Mesendoderm (in vitro differentiated cells): ENCODE measurements at regions not wholly inside any gene's neighbourhood (a gene's known extent, or its start where the extent isn't known, plus 50 kb on each side); places are given as distances from the start of the nearest gene placed in this dataset.

ENCODE experiments used
- DNase-seq: peaks from one replicate; pipeline ENCODE4 v3.0.0; 2013
- H2AK5ac ChIP-seq: 2 replicates; pipeline ENCODE4 v1.6.1; 2013; ENCODE audit warnings: low read length, inconsistent platforms
- H2BK120ac ChIP-seq: 2 replicates; pipeline ENCODE4 v1.6.1; 2013; ENCODE audit warnings: low read depth, mild to moderate bottlenecking, low read length, moderate library complexity, mixed read lengths
- H2BK15ac ChIP-seq: replicated peaks from 2 replicates; pipeline ENCODE4 v1.6.1; 2013; ENCODE audit warnings: low read depth, mild to moderate bottlenecking, moderate library complexity
- H2BK5ac ChIP-seq: 2 replicates; pipeline ENCODE4 v1.6.1; 2013; ENCODE audit warnings: low read length, inconsistent platforms
- H3K18ac ChIP-seq: 2 replicates; pipeline ENCODE4 v1.6.1; 2013; ENCODE audit warnings: mild to moderate bottlenecking, low read length, mixed read lengths
- H3K23ac ChIP-seq: one replicate; pipeline ENCODE4 v1.6.1; 2013; ENCODE audit warnings: low read length
- H3K27ac ChIP-seq: 2 replicates; pipeline ENCODE4 v1.5.1; 2013; ENCODE audit warnings: low read depth, mild to moderate bottlenecking, inconsistent platforms, low read length, moderate library complexity
- H3K27me3 ChIP-seq: 2 replicates; pipeline ENCODE4 v1.6.1; 2013; ENCODE audit warnings: low read length, control low read depth, mild to moderate bottlenecking, inconsistent platforms; ENCODE audit not compliant: insufficient read depth, poor library complexity
- H3K36me3 ChIP-seq: 2 replicates; pipeline ENCODE4 v1.6.1; 2013; ENCODE audit warnings: low read length, inconsistent platforms; ENCODE audit not compliant: control insufficient read depth, insufficient read depth
- H3K4ac ChIP-seq: one replicate; pipeline ENCODE4 v1.6.1; 2013; ENCODE audit warnings: low read depth, mild to moderate bottlenecking, low read length, moderate library complexity
- H3K4me1 ChIP-seq: 2 replicates; pipeline ENCODE4 v1.6.1; 2013; ENCODE audit warnings: low read depth, low read length, inconsistent platforms; ENCODE audit not compliant: control insufficient read depth
- H3K4me2 ChIP-seq: 2 replicates; pipeline ENCODE4 v1.6.1; 2013; ENCODE audit warnings: low read length
- H3K4me3 ChIP-seq: 2 replicates; pipeline ENCODE4 v1.5.1; 2013; ENCODE audit warnings: mild to moderate bottlenecking, low read length
- H3K56ac ChIP-seq: one replicate; pipeline ENCODE4 v1.6.1; 2013; ENCODE audit warnings: low read length
- H3K79me1 ChIP-seq: 2 replicates; pipeline ENCODE4 v1.6.1; 2013; ENCODE audit warnings: low read length, inconsistent platforms
- H3K79me2 ChIP-seq: 2 replicates; pipeline ENCODE4 v1.6.1; 2013; ENCODE audit warnings: mild to moderate bottlenecking, low read length; ENCODE audit not compliant: control insufficient read depth, insufficient read depth
- H3K9ac ChIP-seq: 2 replicates; pipeline ENCODE4 v1.6.1; 2013; ENCODE audit warnings: low read length, inconsistent platforms
- H4K5ac ChIP-seq: one replicate; pipeline ENCODE4 v1.6.1; 2013; ENCODE audit warnings: low read length
- H4K8ac ChIP-seq: one replicate; pipeline ENCODE4 v1.6.1; 2013; ENCODE audit warnings: low read depth, mild to moderate bottlenecking, control low read depth, low read length, moderate library complexity
- WGBS: extraction: QIAGEN DNeasy Blood & Tissue Kit; methylation state at CpG from one replicate; pipeline ENCODE4 v1.1.7; 2013; ENCODE audit warnings: low lambda C conversion rate, missing lambda C conversion rate; ENCODE audit not compliant: insufficient coverage; ENCODE audit errors: extremely low coverage; 5-methylcytosine and 5-hydroxymethylcytosine counted together

DNA sequence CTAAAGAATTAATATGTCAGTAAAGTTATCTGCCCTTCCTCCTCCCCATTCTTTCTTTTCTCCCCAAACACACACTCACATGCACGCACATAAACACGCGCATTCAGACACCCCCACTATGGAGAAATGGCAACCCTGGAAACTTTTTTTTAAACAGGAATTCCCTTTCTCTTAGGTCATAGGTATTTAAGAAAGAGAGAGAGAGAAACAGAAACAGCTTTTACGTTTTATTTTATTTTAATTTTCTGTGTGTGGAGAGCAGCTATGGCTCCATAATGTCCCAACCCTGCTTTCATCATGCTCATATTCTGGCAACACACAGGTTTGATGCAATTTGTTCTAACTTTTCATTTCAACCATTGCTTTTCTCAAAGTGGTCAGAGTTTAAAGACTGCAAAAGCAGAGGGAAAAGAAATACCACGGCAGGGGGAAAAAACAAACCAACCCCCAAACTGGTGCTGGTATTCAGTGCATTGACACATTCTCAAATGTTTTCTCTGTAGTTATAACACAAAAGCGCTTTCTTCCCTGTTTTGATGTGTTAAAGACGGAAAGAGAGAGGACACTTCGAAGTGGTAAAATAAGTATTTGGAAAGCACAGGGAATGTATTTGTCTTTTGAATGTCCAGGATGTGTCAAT is 126.0 kb upstream of the TMEM161B start:
- no CpG with 5 or more reads among the region's 8 CpGs for WGBS
- no peaks in the 10 kb centered on the region for H3K79me2 ChIP-seq
- peak overlapping the region; percentile 60 for H3K18ac ChIP-seq
- no peak overlapping the region for H3K9ac ChIP-seq
- no peak overlapping the region for H3K4me2 ChIP-seq
- H3K27me3 ChIP-seq: peaks cover 2% of the 10 kb centered on the region
- H3K79me1 ChIP-seq: no peaks in the 10 kb centered on the region
- H4K5ac ChIP-seq: no peak overlapping the region
- H3K27ac ChIP-seq: no peak overlapping the region
- H2BK120ac ChIP-seq: peak overlapping the region; percentile 12
- H2AK5ac ChIP-seq: no peak overlapping the region
- H3K36me3 ChIP-seq: no peaks in the 10 kb centered on the region
- H3K4me3 ChIP-seq: no peak overlapping the region
- DNase-seq: peak; percentile 47
- no peak overlapping the region for H4K8ac ChIP-seq
- H2BK5ac ChIP-seq: no peak overlapping the region
- no peak overlapping the region for H3K23ac ChIP-seq
- H2BK15ac ChIP-seq: no peak overlapping the region
- no peak overlapping the region for H3K4ac ChIP-seq
- H3K56ac ChIP-seq: no peak overlapping the region
- peaks cover 33% of the 10 kb centered on the region for H3K4me1 ChIP-seq

- no peak overlapping the region for H3K4me3 ChIP-seq
- peaks cover 2% of the 10 kb centered on the region for H3K27me3 ChIP-seq
- no peak overlapping the region for H3K27ac ChIP-seq
Observed at GRCh38 chr5:88393716-88394535, 125.3 kb upstream of the TMEM161B start.

GRCh38 chr5:88393042-88393441 is 124.4 kb upstream of the TMEM161B start:
- no peak overlapping the region for H3K18ac ChIP-seq
- no CpG with 5 or more reads among the region's 2 CpGs for WGBS
- no peak overlapping the region for H3K4ac ChIP-seq
- no peaks in the 10 kb centered on the region for H3K79me1 ChIP-seq
- no peaks in the 10 kb centered on the region for H3K36me3 ChIP-seq
- H3K4me2 ChIP-seq: no peak overlapping the region
- H3K27me3 ChIP-seq: peaks cover 2% of the 10 kb centered on the region
- no peak overlapping the region for H2AK5ac ChIP-seq
- H2BK5ac ChIP-seq: no peak overlapping the region
- H3K4me3 ChIP-seq: no peak overlapping the region
- H3K27ac ChIP-seq: no peak overlapping the region
- H2BK120ac ChIP-seq: no peak overlapping the region
- no peak overlapping the region for H4K8ac ChIP-seq
- no peak overlapping the region for H3K9ac ChIP-seq
- H4K5ac ChIP-seq: no peak overlapping the region
- peak; percentile 79 for DNase-seq
- H3K79me2 ChIP-seq: no peaks in the 10 kb centered on the region
- no peak overlapping the region for H2BK15ac ChIP-seq
- peaks cover 36% of the 10 kb centered on the region for H3K4me1 ChIP-seq
- no peak overlapping the region for H3K23ac ChIP-seq
- H3K56ac ChIP-seq: no peak overlapping the region

More at GRCh38 chr5:88393716-88394535, 125.3 kb upstream of the TMEM161B start:
- no peak overlapping the region for H2AK5ac ChIP-seq
- DNase-seq: no peak
- H4K5ac ChIP-seq: no peak overlapping the region
- H3K18ac ChIP-seq: peak overlapping the region; percentile 60
- no peak overlapping the region for H2BK120ac ChIP-seq
- no peaks in the 10 kb centered on the region for H3K36me3 ChIP-seq
- no peak overlapping the region for H2BK5ac ChIP-seq
- H4K8ac ChIP-seq: no peak overlapping the region
- H3K23ac ChIP-seq: no peak overlapping the region
- peaks cover 36% of the 10 kb centered on the region for H3K4me1 ChIP-seq
- H3K56ac ChIP-seq: no peak overlapping the region
- WGBS: no CpG with 5 or more reads among the region's 7 CpGs
- H3K4ac ChIP-seq: no peak overlapping the region
- no peaks in the 10 kb centered on the region for H3K79me1 ChIP-seq
- no peak overlapping the region for H3K4me2 ChIP-seq
- no peaks in the 10 kb centered on the region for H3K79me2 ChIP-seq
- no peak overlapping the region for H2BK15ac ChIP-seq
- H3K9ac ChIP-seq: no peak overlapping the region

- Histone ChIP-seq H3K18ac (peak overlapping the region; percentile 60), H3K4me2 (no peak overlapping the region), H4K5ac (no peak overlapping the region), H2AK5ac (no peak overlapping the region), H2BK120ac (no peak overlapping the region), H2BK15ac (no peak overlapping the region), H4K8ac (no peak overlapping the region), H3K4ac (no peak overlapping the region), H3K56ac (no peak overlapping the region), H3K23ac (no peak overlapping the region), H3K4me1 (peaks cover 31% of the 10 kb centered on the region), H3K79me2 (no peaks in the 10 kb centered on the region), H3K79me1 (no peaks in the 10 kb centered on the region), H2BK5ac (no peak overlapping the region), H3K9ac (no peak overlapping the region), H3K36me3 (no peaks in the 10 kb centered on the region), H3K4me3 (no peak overlapping the region), H3K27ac (no peak overlapping the region), H3K27me3 (peaks cover 2% of the 10 kb centered on the region)
- WGBS: no CpG with 5 or more reads among the region's 3 CpGs
- no peak for DNase-seq
Observed at GRCh38 chr5:88391991-88392390, 123.3 kb upstream of the TMEM161B start.

DNA sequence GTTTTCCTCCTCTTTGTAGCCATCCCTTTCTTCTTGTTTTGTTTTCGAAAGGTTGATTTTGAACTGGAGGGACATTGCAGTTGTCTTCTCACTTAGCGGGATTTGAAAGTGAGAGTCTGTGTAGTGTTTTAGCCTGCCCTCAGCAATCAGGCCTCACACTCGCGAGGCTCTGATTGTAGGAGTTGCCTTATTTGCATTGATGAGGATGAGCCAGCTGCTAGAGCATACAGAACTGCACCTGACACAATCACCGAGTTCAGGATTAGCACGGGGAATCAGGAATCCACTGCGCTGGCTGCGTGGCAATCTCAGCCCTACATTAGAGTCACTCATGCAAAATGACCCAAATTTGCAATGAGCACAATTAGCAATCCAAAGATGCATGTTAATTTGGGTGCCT is 122.5 kb upstream of the TMEM161B start:
- H2BK120ac ChIP-seq: no peak overlapping the region
- H4K8ac ChIP-seq: no peak overlapping the region
- peaks cover 26% of the 10 kb centered on the region for H3K4me1 ChIP-seq
- no peak overlapping the region for H4K5ac ChIP-seq
- H3K23ac ChIP-seq: no peak overlapping the region
- peaks cover under 1% of the 10 kb centered on the region for H3K27me3 ChIP-seq
- no CpG with 5 or more reads among the region's 8 CpGs for WGBS
- no peaks in the 10 kb centered on the region for H3K36me3 ChIP-seq
- H3K79me1 ChIP-seq: no peaks in the 10 kb centered on the region
- peak; percentile 22 for DNase-seq
- H3K4me2 ChIP-seq: no peak overlapping the region
- no peak overlapping the region for H2AK5ac ChIP-seq
- no peak overlapping the region for H2BK5ac ChIP-seq
- no peak overlapping the region for H3K27ac ChIP-seq
- no peak overlapping the region for H3K18ac ChIP-seq
- no peak overlapping the region for H2BK15ac ChIP-seq
- H3K9ac ChIP-seq: no peak overlapping the region
- H3K4me3 ChIP-seq: no peak overlapping the region
- H3K56ac ChIP-seq: no peak overlapping the region
- H3K4ac ChIP-seq: no peak overlapping the region
- H3K79me2 ChIP-seq: no peaks in the 10 kb centered on the region
